ENCODE measurements at regions not wholly inside any gene's neighbourhood (a gene's known extent, or its start where the extent isn't known, plus 50 kb on each side); places are given as distances from the start of the nearest gene placed in this dataset.

DNA sequence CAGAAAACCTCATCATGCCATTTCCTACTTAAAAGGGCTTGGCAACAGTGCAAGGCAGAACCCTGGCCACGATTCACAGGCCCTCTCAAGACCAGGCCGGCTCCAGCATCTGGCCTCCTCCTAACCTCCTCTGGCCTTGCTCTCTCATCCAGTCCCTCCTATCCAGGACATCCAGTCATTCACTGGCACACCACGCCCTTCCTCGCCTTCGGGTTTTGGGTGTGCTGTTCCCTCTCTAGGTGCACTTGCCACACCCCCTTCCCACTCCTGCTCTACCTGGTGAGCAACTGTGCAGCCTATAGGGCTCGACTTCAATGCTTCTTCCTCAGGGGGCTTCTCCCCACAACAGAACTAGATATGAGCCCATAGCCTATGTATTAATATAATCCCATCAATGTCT lies 317.1 kb downstream of the ARRDC4 start:
- Histone ChIP-seq H3K4me3 (no peak overlapping the region), H3K27ac (no peak overlapping the region), H3K36me3 (no peaks in the 10 kb centered on the region), H3K27me3 (no peaks in the 10 kb centered on the region), H3K9me3 (no peaks in the 10 kb centered on the region), H3K4me1 (no peaks in the 10 kb centered on the region)
- intact Hi-C loops (cut with DNase I): no loop called here
- DNase-seq: no peak
- WGBS, 2 donors: 55 to 75% methylated on average over 6 of the region's 6 CpGs
- TF ChIP-seq EP300 (IDR thresholded peaks at IDR 0.05) (no peak), POLR2AphosphoS5 (IDR thresholded peaks at IDR 0.05) (no peak), POLR2A (IDR thresholded peaks at IDR 0.05) (no peak)
- TF ChIP-seq, protein P1, sequence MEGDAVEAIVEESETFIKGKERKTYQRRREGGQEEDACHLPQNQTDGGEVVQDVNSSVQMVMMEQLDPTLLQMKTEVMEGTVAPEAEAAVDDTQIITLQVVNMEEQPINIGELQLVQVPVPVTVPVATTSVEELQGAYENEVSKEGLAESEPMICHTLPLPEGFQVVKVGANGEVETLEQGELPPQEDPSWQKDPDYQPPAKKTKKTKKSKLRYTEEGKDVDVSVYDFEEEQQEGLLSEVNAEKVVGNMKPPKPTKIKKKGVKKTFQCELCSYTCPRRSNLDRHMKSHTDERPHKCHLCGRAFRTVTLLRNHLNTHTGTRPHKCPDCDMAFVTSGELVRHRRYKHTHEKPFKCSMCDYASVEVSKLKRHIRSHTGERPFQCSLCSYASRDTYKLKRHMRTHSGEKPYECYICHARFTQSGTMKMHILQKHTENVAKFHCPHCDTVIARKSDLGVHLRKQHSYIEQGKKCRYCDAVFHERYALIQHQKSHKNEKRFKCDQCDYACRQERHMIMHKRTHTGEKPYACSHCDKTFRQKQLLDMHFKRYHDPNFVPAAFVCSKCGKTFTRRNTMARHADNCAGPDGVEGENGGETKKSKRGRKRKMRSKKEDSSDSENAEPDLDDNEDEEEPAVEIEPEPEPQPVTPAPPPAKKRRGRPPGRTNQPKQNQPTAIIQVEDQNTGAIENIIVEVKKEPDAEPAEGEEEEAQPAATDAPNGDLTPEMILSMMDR (IDR thresholded peaks at IDR 0.05): no peak

DNA sequence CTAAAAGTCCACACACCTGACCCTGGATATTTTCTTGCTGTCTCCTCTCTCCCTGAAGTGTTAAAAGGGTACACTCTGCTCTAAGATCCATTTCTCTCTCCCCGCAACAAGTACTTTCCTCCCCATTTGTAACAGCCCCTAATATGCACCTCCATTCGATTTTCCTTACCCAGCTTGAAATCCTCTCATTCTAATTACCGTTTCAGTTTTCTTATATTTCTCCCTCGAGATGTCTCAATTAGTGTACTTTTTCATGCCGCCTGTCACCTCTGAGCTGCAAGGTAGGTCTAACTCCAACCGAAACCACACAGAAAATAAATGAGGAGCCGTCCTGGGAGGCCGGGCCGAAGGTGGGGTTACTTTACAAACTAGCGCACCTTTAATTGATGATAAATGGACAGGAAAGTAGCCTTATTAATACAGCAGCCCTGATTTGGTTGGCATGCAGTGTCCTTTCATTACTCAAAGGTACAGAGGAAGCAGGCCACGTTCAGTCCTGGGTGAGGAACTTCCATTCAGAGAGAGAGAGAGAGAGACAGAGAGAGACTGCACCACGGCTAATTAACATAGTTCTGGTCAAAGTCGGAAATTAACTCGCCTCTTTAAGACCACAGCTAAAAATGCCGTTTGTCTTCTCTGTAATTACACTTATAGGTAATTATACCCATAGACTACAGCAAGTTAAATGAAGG lies 319.9 kb downstream of the ARRDC4 start:
- 60 to 69% methylated on average over 15 of the region's 15 CpGs for WGBS, 2 donors
- intact Hi-C loops (cut with DNase I): no loop called here

DNA sequence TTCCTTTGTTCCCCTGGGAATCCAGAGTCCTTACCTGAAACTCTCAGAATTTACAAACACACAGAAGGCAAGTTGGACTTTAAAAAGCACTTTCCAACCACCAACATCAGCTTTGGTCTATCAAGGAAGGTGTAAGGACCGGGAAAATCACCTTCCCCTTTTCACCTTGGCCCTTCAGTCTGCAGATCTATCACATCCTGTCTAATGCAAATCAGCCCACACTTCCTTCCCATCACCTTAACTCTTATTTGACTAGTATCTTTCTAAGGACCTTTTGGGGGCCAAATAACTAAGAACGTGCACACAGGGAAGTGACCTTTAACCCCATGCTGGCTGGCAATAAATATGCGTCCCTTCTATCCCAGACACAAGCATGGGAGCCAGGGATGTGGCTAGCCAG lies 320.6 kb downstream of the ARRDC4 start:
- no peak for DNase-seq
- no peaks in the 10 kb centered on the region for H3K36me3 ChIP-seq
- no peak overlapping the region for H3K4me3 ChIP-seq
- H3K4me1 ChIP-seq: no peaks in the 10 kb centered on the region
- H3K27me3 ChIP-seq: peaks cover 0 to 4% (median 0%) of the 10 kb centered on the region in 3 donors
- WGBS, 2 donors: 22 to 33% methylated on average over 3 of the region's 3 CpGs
- intact Hi-C loops (cut with DNase I): no loop called here
- H3K9me3 ChIP-seq: no peaks in the 10 kb centered on the region
- TF ChIP-seq EP300 (IDR thresholded peaks at IDR 0.05): no peak
- TF ChIP-seq, protein P1 (IDR thresholded peaks at IDR 0.05): no peak
- TF ChIP-seq POLR2AphosphoS5 (IDR thresholded peaks at IDR 0.05): no peak
- no peak for TF ChIP-seq POLR2A (IDR thresholded peaks at IDR 0.05)
- H3K27ac ChIP-seq: no peak overlapping the region

More for the DNA sequence above, 319.9 kb downstream of the ARRDC4 start:
- H3K4me3 ChIP-seq: no peak overlapping the region
- H3K36me3 ChIP-seq: no peaks in the 10 kb centered on the region
- H3K27ac ChIP-seq: no peak overlapping the region
- DNase-seq: no peak
- H3K4me1 ChIP-seq: no peaks in the 10 kb centered on the region
- TF ChIP-seq EP300 (IDR thresholded peaks at IDR 0.05): no peak
- TF ChIP-seq, protein P1 (IDR thresholded peaks at IDR 0.05): no peak
- TF ChIP-seq POLR2AphosphoS5 (IDR thresholded peaks at IDR 0.05): no peak
- no peaks in the 10 kb centered on the region for H3K9me3 ChIP-seq
- peaks cover 0 to 4% (median 0%) of the 10 kb centered on the region in 3 donors for H3K27me3 ChIP-seq

DNA sequence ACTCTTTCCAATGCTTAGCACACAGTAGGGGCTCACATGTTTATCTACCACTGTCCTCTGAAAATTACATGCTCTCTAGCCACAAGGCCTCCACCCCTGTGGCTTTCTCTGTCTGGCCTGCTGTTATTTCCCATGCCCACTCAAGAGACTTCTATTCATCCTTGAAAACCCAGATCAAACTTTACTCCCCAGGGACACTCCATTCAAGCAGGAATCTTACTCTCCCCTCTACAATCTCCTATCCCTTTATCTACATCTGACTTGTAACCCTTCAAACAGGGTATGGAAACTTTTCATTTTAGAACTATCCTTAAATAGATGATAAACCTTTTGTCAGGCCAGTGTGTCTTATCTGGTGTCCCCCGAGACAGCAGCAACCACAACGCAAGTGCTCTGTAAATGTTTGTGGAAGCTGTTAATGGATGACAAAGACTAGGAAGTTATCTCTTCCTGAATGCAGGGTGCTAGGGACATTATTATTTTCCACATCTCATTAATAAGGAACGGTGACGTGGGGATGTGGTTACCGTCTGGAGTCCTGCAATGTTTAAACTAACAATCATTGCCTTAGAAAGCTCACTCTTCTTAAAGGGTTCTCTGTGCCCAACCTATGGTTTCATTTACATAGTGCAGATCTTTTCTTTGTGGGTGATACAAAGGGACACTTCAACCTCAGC lies 322.3 kb downstream of the ARRDC4 start:
- Histone ChIP-seq H3K27me3 (peaks cover 0 to 4% (median 2%) of the 10 kb centered on the region in 3 donors), H3K36me3 (no peaks in the 10 kb centered on the region), H3K4me1 (no peaks in the 10 kb centered on the region), H3K27ac (no peak overlapping the region), H3K9me3 (no peaks in the 10 kb centered on the region), H3K4me3 (no peak overlapping the region)
- 26 to 30% methylated on average over 5 of the region's 5 CpGs for WGBS, 2 donors
- no peak for DNase-seq
- intact Hi-C loops (cut with DNase I): no loop called here
- TF ChIP-seq POLR2AphosphoS5 (IDR thresholded peaks at IDR 0.05): no peak
- no peak for TF ChIP-seq EP300 (IDR thresholded peaks at IDR 0.05)
- no peak for TF ChIP-seq POLR2A (IDR thresholded peaks at IDR 0.05)
- TF ChIP-seq, protein P1 (IDR thresholded peaks at IDR 0.05): no peak

Data from sigmoid colon (tissue), 6 donors.